ENCODE measurements at regions not wholly inside any gene's neighbourhood (a gene's known extent, or its start where the extent isn't known, plus 50 kb on each side); places are given as distances from the start of the nearest gene placed in this dataset.

- no peak overlapping the region for H3K4me3 ChIP-seq (ENCODE audit: low read depth, low read length)
- H2AFZ ChIP-seq: no peak overlapping the region
- H3K4me2 ChIP-seq (ENCODE audit: low read length): no peak overlapping the region
- H3K79me2 ChIP-seq: no peaks in the 10 kb centered on the region
- H3K27ac ChIP-seq: no peak overlapping the region
- no peak overlapping the region for H3K9ac ChIP-seq
- no peaks in the 10 kb centered on the region for H3K36me3 ChIP-seq (ENCODE audit: control insufficient read depth, insufficient read depth, low read length)
- no peaks in the 10 kb centered on the region for H3K27me3 ChIP-seq (ENCODE audit: control insufficient read depth, insufficient read depth, low read length)
- no peaks in the 10 kb centered on the region for H3K4me1 ChIP-seq
- H3K9me3 ChIP-seq (ENCODE audit: control insufficient read depth, low read length): no peaks in the 10 kb centered on the region
- TF ChIP-seq, protein P1, sequence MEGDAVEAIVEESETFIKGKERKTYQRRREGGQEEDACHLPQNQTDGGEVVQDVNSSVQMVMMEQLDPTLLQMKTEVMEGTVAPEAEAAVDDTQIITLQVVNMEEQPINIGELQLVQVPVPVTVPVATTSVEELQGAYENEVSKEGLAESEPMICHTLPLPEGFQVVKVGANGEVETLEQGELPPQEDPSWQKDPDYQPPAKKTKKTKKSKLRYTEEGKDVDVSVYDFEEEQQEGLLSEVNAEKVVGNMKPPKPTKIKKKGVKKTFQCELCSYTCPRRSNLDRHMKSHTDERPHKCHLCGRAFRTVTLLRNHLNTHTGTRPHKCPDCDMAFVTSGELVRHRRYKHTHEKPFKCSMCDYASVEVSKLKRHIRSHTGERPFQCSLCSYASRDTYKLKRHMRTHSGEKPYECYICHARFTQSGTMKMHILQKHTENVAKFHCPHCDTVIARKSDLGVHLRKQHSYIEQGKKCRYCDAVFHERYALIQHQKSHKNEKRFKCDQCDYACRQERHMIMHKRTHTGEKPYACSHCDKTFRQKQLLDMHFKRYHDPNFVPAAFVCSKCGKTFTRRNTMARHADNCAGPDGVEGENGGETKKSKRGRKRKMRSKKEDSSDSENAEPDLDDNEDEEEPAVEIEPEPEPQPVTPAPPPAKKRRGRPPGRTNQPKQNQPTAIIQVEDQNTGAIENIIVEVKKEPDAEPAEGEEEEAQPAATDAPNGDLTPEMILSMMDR (IDR thresholded peaks at IDR 0.05): no peak
These were observed 499.6 kb upstream of the C1orf87 start for GRCh38 chr1:60573121-60573520.

GRCh38 chr1:60572378-60572777 is 498.8 kb upstream of the C1orf87 start:
- Histone ChIP-seq H3K36me3 (ENCODE audit: control insufficient read depth, insufficient read depth, low read length) (no peaks in the 10 kb centered on the region), H3K79me2 (no peaks in the 10 kb centered on the region), H3K27ac (no peak overlapping the region), H3K4me1 (no peaks in the 10 kb centered on the region), H3K4me3 (ENCODE audit: low read depth, low read length) (no peak overlapping the region), H3K9ac (no peak overlapping the region), H3K27me3 (ENCODE audit: control insufficient read depth, insufficient read depth, low read length) (no peaks in the 10 kb centered on the region), H2AFZ (no peak overlapping the region), H3K4me2 (ENCODE audit: low read length) (no peak overlapping the region), H3K9me3 (ENCODE audit: control insufficient read depth, low read length) (no peaks in the 10 kb centered on the region)
- TF ChIP-seq, protein P1 (IDR thresholded peaks at IDR 0.05): no peak

- Histone ChIP-seq H2AFZ (no peak overlapping the region), H3K4me1 (no peaks in the 10 kb centered on the region), H3K9ac (no peak overlapping the region), H3K79me2 (no peaks in the 10 kb centered on the region), H3K27me3 (ENCODE audit: control insufficient read depth, insufficient read depth, low read length) (no peaks in the 10 kb centered on the region), H3K4me2 (ENCODE audit: low read length) (no peak overlapping the region), H3K9me3 (ENCODE audit: control insufficient read depth, low read length) (no peaks in the 10 kb centered on the region), H3K27ac (no peak overlapping the region), H3K4me3 (ENCODE audit: low read depth, low read length) (no peak overlapping the region), H3K36me3 (ENCODE audit: control insufficient read depth, insufficient read depth, low read length) (no peaks in the 10 kb centered on the region)
- TF ChIP-seq, protein P1 (IDR thresholded peaks at IDR 0.05): no peak
These were observed 498.2 kb upstream of the C1orf87 start for GRCh38 chr1:60571811-60572210.

DNA sequence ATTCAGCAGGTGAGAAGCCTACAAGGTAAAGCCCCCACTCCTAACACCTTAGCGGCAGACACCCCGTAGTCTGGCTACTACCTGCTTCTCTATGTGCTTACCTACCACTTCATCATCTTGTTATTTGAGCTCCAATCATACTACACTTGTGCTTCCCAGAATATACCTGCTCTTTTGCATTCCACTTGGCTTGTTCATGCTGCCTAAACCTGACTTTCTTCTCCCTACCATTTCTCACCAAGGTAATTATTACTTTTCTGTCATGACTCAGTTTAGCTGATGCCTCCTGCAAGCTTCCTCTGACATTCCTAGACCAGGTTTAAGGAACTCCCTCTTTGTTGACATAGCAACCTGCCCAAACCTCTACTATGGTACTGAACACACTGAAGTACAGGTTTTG is 495.6 kb upstream of the C1orf87 start:
- no peaks in the 10 kb centered on the region for H3K4me1 ChIP-seq
- no peaks in the 10 kb centered on the region for H3K27me3 ChIP-seq (ENCODE audit: control insufficient read depth, insufficient read depth, low read length)
- no peak overlapping the region for H3K4me2 ChIP-seq (ENCODE audit: low read length)
- no peaks in the 10 kb centered on the region for H3K79me2 ChIP-seq
- no peak overlapping the region for H3K4me3 ChIP-seq (ENCODE audit: low read depth, low read length)
- H3K9ac ChIP-seq: no peak overlapping the region
- TF ChIP-seq, protein P1 (IDR thresholded peaks at IDR 0.05): no peak
- H3K36me3 ChIP-seq (ENCODE audit: control insufficient read depth, insufficient read depth, low read length): no peaks in the 10 kb centered on the region
- H3K9me3 ChIP-seq (ENCODE audit: control insufficient read depth, low read length): no peaks in the 10 kb centered on the region
- no peak overlapping the region for H3K27ac ChIP-seq
- no peak overlapping the region for H2AFZ ChIP-seq

- TF ChIP-seq, protein P1 (IDR thresholded peaks at IDR 0.05): no peak
- Histone ChIP-seq H3K4me1 (no peaks in the 10 kb centered on the region), H3K9me3 (ENCODE audit: control insufficient read depth, low read length) (no peaks in the 10 kb centered on the region), H3K27ac (no peak overlapping the region), H3K9ac (no peak overlapping the region), H3K79me2 (no peaks in the 10 kb centered on the region), H3K4me3 (ENCODE audit: low read depth, low read length) (no peak overlapping the region), H3K27me3 (ENCODE audit: control insufficient read depth, insufficient read depth, low read length) (no peaks in the 10 kb centered on the region), H2AFZ (no peak overlapping the region), H3K36me3 (ENCODE audit: control insufficient read depth, insufficient read depth, low read length) (no peaks in the 10 kb centered on the region), H3K4me2 (ENCODE audit: low read length) (no peak overlapping the region)
These were observed 493.7 kb upstream of the C1orf87 start for GRCh38 chr1:60567256-60567655.
